Activated naive CD4-positive, alpha-beta T cell treated with anti-CD3 and anti-CD28 coated beads, Interleukin-2, amount 10 ng/mL, durations not matched to agents 7 days and 5 days (primary cell): ENCODE measurements at regions not wholly inside any gene's neighbourhood (a gene's known extent, or its start where the extent isn't known, plus 50 kb on each side); places are given as distances from the start of the nearest gene placed in this dataset.

ENCODE experiments used
- CTCF ChIA-PET: fragments of 350-600 bp; sonication (Branson Sonifier 250); formaldehyde crosslinking; loops from one replicate; lab custom pipeline; 2021; ENCODE audit warnings: antibody characterized with exemption; lab: Charles Lee
- DNase-seq: peaks from one replicate; pipeline ENCODE4 v3.0.0-alpha.2; 2020
- H3K27ac Mint-ChIP-seq: one replicate; pipeline ENCODE4 v1.8.0; 2021; ENCODE audit warnings: mild to moderate bottlenecking, moderate library complexity, mixed read lengths
- H3K27me3 Mint-ChIP-seq: one replicate; pipeline ENCODE4 v1.8.0; 2021; ENCODE audit warnings: mild to moderate bottlenecking, mixed read lengths
- H3K36me3 Mint-ChIP-seq: one replicate; pipeline ENCODE4 v1.8.0; 2021; ENCODE audit warnings: mixed read lengths
- H3K4me1 Mint-ChIP-seq: one replicate; pipeline ENCODE4 v1.8.0; 2021; ENCODE audit warnings: mixed read lengths
- H3K4me3 Mint-ChIP-seq: one replicate; pipeline ENCODE4 v1.8.0; 2021; ENCODE audit warnings: mild to moderate bottlenecking, moderate library complexity, mixed read lengths
- H3K9me3 Mint-ChIP-seq: one replicate; pipeline ENCODE4 v1.8.0; 2021; ENCODE audit warnings: mixed read lengths

DNA sequence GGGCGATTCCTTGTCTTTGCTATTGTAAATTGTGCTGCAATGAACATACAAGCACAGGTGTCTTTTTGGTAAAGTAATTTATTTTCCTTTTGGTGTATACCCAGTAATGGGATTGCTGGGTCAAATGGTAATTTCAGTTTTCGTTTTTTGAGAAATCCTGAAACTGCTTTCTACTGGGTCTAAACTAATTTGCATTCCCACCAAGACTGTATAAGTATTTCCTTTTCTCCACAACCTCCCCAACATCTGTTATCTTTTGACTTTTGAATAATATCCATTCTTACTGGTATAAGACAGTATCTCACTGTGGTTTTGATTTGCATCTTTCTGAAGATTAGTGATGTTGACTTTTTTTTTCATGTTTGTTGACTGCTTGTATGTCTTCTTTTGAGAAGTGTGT is 2506.0 kb downstream of the PCDH7 start:
- DNase-seq: no peak
- Mint-ChIP-seq H3K4me1 (no peaks in the 10 kb centered on the region), H3K9me3 (peaks cover 7% of the 10 kb centered on the region), H3K27me3 (no peaks in the 10 kb centered on the region), H3K27ac (no peak overlapping the region), H3K4me3 (no peak overlapping the region), H3K36me3 (no peaks in the 10 kb centered on the region)
- CTCF ChIA-PET: no interaction called here

- H3K9me3 Mint-ChIP-seq: peaks cover 7% of the 10 kb centered on the region
- H3K36me3 Mint-ChIP-seq: no peaks in the 10 kb centered on the region
- no peak for DNase-seq
- CTCF ChIA-PET: no interaction called here
- H3K4me1 Mint-ChIP-seq: no peaks in the 10 kb centered on the region
- H3K27me3 Mint-ChIP-seq: no peaks in the 10 kb centered on the region
- H3K27ac Mint-ChIP-seq: no peak overlapping the region
- no peak overlapping the region for H3K4me3 Mint-ChIP-seq
These were observed 2506.6 kb downstream of the PCDH7 start for GRCh38 chr4:33226783-33227182.

GRCh38 chr4:33255094-33255493 is 2534.9 kb downstream of the PCDH7 start:
- CTCF ChIA-PET: no interaction called here
- H3K4me1 Mint-ChIP-seq: no peaks in the 10 kb centered on the region
- no peaks in the 10 kb centered on the region for H3K27me3 Mint-ChIP-seq
- H3K4me3 Mint-ChIP-seq: no peak overlapping the region
- H3K27ac Mint-ChIP-seq: no peak overlapping the region
- DNase-seq: no peak
- H3K36me3 Mint-ChIP-seq: no peaks in the 10 kb centered on the region
- H3K9me3 Mint-ChIP-seq: peaks cover 14% of the 10 kb centered on the region

- DNase-seq: no peak
- Mint-ChIP-seq H3K27ac (no peak overlapping the region), H3K4me3 (no peak overlapping the region), H3K36me3 (no peaks in the 10 kb centered on the region), H3K4me1 (no peaks in the 10 kb centered on the region), H3K9me3 (peaks cover 14% of the 10 kb centered on the region), H3K27me3 (no peaks in the 10 kb centered on the region)
- CTCF ChIA-PET: no interaction called here
These were observed 2535.3 kb downstream of the PCDH7 start for GRCh38 chr4:33255507-33255906.

- no peak overlapping the region for H3K4me3 Mint-ChIP-seq
- DNase-seq: no peak
- CTCF ChIA-PET: no interaction called here
- H3K27me3 Mint-ChIP-seq: no peaks in the 10 kb centered on the region
- no peaks in the 10 kb centered on the region for H3K36me3 Mint-ChIP-seq
- no peaks in the 10 kb centered on the region for H3K4me1 Mint-ChIP-seq
- peaks cover 11% of the 10 kb centered on the region for H3K9me3 Mint-ChIP-seq
- no peak overlapping the region for H3K27ac Mint-ChIP-seq
These were observed 2542.7 kb downstream of the PCDH7 start for GRCh38 chr4:33262824-33263223.

- Mint-ChIP-seq H3K4me3 (no peak overlapping the region), H3K4me1 (no peaks in the 10 kb centered on the region), H3K27ac (no peak overlapping the region), H3K36me3 (no peaks in the 10 kb centered on the region), H3K9me3 (peaks cover 10% of the 10 kb centered on the region), H3K27me3 (no peaks in the 10 kb centered on the region)
- no peak for DNase-seq
- CTCF ChIA-PET: no interaction called here
These were observed 2548.6 kb downstream of the PCDH7 start for GRCh38 chr4:33268776-33269175.

DNA sequence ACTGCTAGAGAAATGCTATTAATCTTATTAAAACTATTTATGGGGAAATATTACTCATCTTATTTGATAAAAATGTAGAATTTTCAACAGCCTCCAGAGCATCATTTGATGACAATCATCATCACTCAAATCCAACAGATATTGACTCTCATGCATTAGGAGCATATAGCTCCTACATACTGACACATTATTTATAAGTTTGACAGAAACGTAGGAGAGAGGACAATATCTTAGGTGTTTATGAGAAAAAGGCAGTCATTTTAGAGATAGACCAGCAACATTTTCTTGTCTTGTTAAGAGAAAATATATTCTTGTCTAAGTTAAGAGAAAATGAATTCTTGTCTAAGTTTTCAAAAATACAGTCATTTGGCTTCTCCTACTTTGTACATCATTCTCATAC is 2550.2 kb downstream of the PCDH7 start:
- Mint-ChIP-seq H3K4me3 (no peak overlapping the region), H3K36me3 (no peaks in the 10 kb centered on the region), H3K9me3 (peaks cover 7% of the 10 kb centered on the region), H3K27me3 (no peaks in the 10 kb centered on the region), H3K27ac (no peak overlapping the region), H3K4me1 (no peaks in the 10 kb centered on the region)
- CTCF ChIA-PET: no interaction called here
- no peak for DNase-seq

GRCh38 chr4:33272722-33273121 is 2552.6 kb downstream of the PCDH7 start:
- Mint-ChIP-seq H3K4me3 (no peak overlapping the region), H3K27ac (no peak overlapping the region), H3K9me3 (peaks cover 7% of the 10 kb centered on the region), H3K4me1 (no peaks in the 10 kb centered on the region), H3K27me3 (no peaks in the 10 kb centered on the region), H3K36me3 (no peaks in the 10 kb centered on the region)
- CTCF ChIA-PET: no interaction called here
- DNase-seq: no peak

- CTCF ChIA-PET: no interaction called here
- no peak for DNase-seq
- Mint-ChIP-seq H3K4me3 (no peak overlapping the region), H3K27ac (no peak overlapping the region), H3K27me3 (no peaks in the 10 kb centered on the region), H3K36me3 (no peaks in the 10 kb centered on the region), H3K9me3 (peaks cover 15% of the 10 kb centered on the region), H3K4me1 (no peaks in the 10 kb centered on the region)
These were observed 2563.6 kb downstream of the PCDH7 start for GRCh38 chr4:33283818-33284217.

DNA sequence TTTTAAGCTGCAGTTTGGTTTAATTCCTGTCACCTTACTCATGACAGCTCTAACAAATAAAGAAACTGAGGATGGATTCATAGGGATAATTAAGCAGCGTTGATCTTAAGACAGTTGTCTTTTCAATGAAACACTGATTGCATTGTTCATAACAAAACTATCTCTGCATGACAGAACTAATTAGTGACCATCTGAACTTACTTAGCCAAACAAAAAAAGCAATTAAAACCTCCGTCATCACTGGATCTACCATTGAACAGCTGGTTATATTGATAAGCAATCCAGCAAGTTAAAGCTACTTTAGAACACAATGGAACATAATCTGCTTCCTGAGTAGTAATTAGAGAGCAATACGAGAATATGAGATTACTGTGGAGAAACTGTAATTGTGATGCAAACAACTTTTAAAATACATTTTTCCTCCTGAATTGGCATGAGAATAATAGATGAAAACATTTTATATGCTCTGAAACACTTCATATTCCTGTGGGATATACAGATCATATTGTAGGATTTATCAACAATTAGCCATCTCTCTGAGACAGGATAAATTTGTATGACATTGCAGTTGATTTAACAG is 2576.8 kb downstream of the PCDH7 start:
- H3K27me3 Mint-ChIP-seq: no peaks in the 10 kb centered on the region
- CTCF ChIA-PET: no interaction called here
- no peak overlapping the region for H3K4me3 Mint-ChIP-seq
- no peaks in the 10 kb centered on the region for H3K36me3 Mint-ChIP-seq
- H3K27ac Mint-ChIP-seq: no peak overlapping the region
- no peaks in the 10 kb centered on the region for H3K4me1 Mint-ChIP-seq
- no peak for DNase-seq
- H3K9me3 Mint-ChIP-seq: peaks cover 13% of the 10 kb centered on the region

DNA sequence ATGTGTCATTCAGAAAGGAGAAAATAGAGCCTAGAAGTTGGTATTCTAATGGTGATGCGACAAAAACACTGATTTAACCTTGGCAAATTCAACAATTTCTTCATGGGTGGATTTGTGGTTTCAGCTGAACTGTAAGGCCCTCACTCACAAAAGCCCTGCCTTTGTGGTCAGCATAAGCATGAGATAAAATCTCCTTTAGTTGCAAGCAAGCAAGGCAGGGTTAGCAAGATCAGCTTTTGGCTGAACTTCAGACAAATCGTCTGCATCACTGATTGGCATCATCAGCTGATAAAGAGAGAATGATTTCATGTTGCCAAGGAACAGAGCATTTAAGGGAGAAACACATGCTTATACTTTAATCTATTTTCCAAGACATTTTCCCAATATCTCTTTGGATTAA is 2582.2 kb downstream of the PCDH7 start:
- no peaks in the 10 kb centered on the region for H3K36me3 Mint-ChIP-seq
- H3K9me3 Mint-ChIP-seq: peaks cover 10% of the 10 kb centered on the region
- H3K27ac Mint-ChIP-seq: no peak overlapping the region
- no peak for DNase-seq
- no peaks in the 10 kb centered on the region for H3K27me3 Mint-ChIP-seq
- no peak overlapping the region for H3K4me3 Mint-ChIP-seq
- CTCF ChIA-PET: interaction anchor here (0.6 kb wide), 1 partner anchor 84 kb away, joined by 3 read pairs; no protein-coding TSS in a partner anchor
- no peaks in the 10 kb centered on the region for H3K4me1 Mint-ChIP-seq

- CTCF ChIA-PET: no interaction called here
- Mint-ChIP-seq H3K4me1 (no peaks in the 10 kb centered on the region), H3K27ac (no peak overlapping the region), H3K9me3 (peaks cover 2% of the 10 kb centered on the region), H3K4me3 (no peak overlapping the region), H3K36me3 (no peaks in the 10 kb centered on the region), H3K27me3 (no peaks in the 10 kb centered on the region)
- no peak for DNase-seq
These were observed 2586.0 kb downstream of the PCDH7 start for GRCh38 chr4:33306131-33306530.

- no peak overlapping the region for H3K27ac Mint-ChIP-seq
- H3K27me3 Mint-ChIP-seq: no peaks in the 10 kb centered on the region
- H3K4me3 Mint-ChIP-seq: no peak overlapping the region
- H3K9me3 Mint-ChIP-seq: peaks cover 8% of the 10 kb centered on the region
- H3K4me1 Mint-ChIP-seq: no peaks in the 10 kb centered on the region
- H3K36me3 Mint-ChIP-seq: no peaks in the 10 kb centered on the region
- CTCF ChIA-PET: no interaction called here
- no peak for DNase-seq
These were observed 2595.9 kb downstream of the PCDH7 start for GRCh38 chr4:33316033-33316432.

GRCh38 chr4:33316578-33316977 is 2596.4 kb downstream of the PCDH7 start:
- DNase-seq: no peak
- H3K27ac Mint-ChIP-seq: no peak overlapping the region
- no peaks in the 10 kb centered on the region for H3K4me1 Mint-ChIP-seq
- H3K36me3 Mint-ChIP-seq: no peaks in the 10 kb centered on the region
- H3K9me3 Mint-ChIP-seq: peaks cover 8% of the 10 kb centered on the region
- no peaks in the 10 kb centered on the region for H3K27me3 Mint-ChIP-seq
- no peak overlapping the region for H3K4me3 Mint-ChIP-seq
- CTCF ChIA-PET: no interaction called here

DNA sequence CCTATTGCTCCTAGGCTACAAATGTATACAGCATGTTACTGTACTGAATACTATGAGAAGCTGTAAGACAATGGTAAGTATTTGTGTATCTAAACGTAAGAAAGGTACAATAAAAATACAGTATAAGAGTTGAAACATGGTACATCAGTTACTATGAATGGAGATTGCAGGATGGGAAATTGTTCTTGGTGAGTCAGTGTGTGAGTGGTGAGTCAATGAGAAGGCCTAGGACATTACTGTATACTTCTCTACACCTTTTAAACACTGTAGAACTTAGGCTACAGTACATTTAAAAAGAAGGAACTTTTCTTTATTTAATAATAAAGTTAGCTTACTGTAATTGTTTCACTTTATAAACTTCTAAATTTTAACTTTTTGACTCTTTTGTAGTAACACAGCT is 2603.2 kb downstream of the PCDH7 start:
- Mint-ChIP-seq H3K4me1 (no peaks in the 10 kb centered on the region), H3K27ac (no peak overlapping the region)
- CTCF ChIA-PET: no interaction called here

DNA sequence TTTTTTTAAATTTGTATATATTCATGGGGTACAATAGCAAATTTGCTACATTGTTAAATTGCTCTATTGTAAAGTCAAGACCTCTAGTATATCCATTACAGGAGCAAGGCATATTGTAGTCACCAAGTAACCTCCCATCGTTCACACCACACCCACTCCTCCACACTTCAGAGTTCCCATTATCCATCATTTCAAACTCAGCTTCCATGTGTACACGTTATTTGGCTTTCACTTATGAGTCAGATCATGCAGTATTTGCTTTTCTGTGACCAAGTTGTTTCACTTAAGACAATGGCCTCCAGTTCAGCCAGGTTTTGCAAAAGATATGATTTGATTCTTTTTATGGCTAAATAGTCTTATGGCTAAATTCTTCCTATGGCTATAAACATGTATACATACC is 2614.2 kb downstream of the PCDH7 start:
- H3K4me1 Mint-ChIP-seq: no peaks in the 10 kb centered on the region
- no peak overlapping the region for H3K4me3 Mint-ChIP-seq
- H3K36me3 Mint-ChIP-seq: no peaks in the 10 kb centered on the region
- H3K9me3 Mint-ChIP-seq: peaks cover 26% of the 10 kb centered on the region
- no peak overlapping the region for H3K27ac Mint-ChIP-seq
- no peak for DNase-seq
- CTCF ChIA-PET: no interaction called here
- H3K27me3 Mint-ChIP-seq: no peaks in the 10 kb centered on the region

More for the DNA sequence above, 2603.2 kb downstream of the PCDH7 start:
- Mint-ChIP-seq H3K4me3 (no peak overlapping the region), H3K9me3 (peaks cover 8% of the 10 kb centered on the region), H3K36me3 (no peaks in the 10 kb centered on the region), H3K27me3 (no peaks in the 10 kb centered on the region)
- no peak for DNase-seq
